ENCODE measurements at regions not wholly inside any gene's neighbourhood (a gene's known extent, or its start where the extent isn't known, plus 50 kb on each side); places are given as distances from the start of the nearest gene placed in this dataset.

DNA sequence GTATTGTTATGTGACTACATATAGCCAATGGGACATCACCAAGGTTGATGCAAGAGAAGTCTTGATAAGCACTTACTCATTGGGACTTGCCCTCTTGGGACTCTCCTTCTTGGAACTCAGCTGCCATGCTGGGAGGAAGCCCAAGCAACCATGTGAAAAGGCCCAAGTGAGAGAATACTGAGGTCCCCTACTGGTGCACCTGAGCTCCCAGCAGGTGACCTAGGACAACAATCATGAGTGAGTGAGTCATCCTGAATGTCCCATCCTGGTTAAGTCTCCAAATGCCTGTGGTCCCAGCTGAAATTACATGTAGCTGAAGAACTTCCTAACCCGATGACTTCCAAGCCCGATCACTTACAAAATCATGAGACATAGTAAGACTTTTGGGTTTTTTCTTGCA is 260.7 kb downstream of the ICE1 start:
- TF ChIP-seq, protein P1, sequence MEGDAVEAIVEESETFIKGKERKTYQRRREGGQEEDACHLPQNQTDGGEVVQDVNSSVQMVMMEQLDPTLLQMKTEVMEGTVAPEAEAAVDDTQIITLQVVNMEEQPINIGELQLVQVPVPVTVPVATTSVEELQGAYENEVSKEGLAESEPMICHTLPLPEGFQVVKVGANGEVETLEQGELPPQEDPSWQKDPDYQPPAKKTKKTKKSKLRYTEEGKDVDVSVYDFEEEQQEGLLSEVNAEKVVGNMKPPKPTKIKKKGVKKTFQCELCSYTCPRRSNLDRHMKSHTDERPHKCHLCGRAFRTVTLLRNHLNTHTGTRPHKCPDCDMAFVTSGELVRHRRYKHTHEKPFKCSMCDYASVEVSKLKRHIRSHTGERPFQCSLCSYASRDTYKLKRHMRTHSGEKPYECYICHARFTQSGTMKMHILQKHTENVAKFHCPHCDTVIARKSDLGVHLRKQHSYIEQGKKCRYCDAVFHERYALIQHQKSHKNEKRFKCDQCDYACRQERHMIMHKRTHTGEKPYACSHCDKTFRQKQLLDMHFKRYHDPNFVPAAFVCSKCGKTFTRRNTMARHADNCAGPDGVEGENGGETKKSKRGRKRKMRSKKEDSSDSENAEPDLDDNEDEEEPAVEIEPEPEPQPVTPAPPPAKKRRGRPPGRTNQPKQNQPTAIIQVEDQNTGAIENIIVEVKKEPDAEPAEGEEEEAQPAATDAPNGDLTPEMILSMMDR (IDR thresholded peaks at IDR 0.05; ENCODE audit: control extremely low read depth in 1 of 3, insufficient read depth in 1 of 3, low read depth in 1 of 3, low read length in 3 of 3): no peak
- no peak for TF ChIP-seq TCF12 (IDR thresholded peaks at IDR 0.05; ENCODE audit: low read depth, low read length)
- TF ChIP-seq CHD2 (IDR thresholded peaks at IDR 0.05; ENCODE audit: low read length): no peak
- no peak for TF ChIP-seq RNF2 (IDR thresholded peaks at IDR 0.05; ENCODE audit: borderline replicate concordance, low read depth, low read length, missing control alignments, poor library complexity, severe bottlenecking)
- TF ChIP-seq TAF1 (IDR thresholded peaks at IDR 0.05; ENCODE audit: low read depth, low read length): no peak
- TF ChIP-seq KDM5A (IDR thresholded peaks at IDR 0.05; ENCODE audit: low read length): no peak
- no peak for TF ChIP-seq SP1 (IDR thresholded peaks at IDR 0.05; ENCODE audit: low read depth, low read length)
- TF ChIP-seq, protein P2, sequence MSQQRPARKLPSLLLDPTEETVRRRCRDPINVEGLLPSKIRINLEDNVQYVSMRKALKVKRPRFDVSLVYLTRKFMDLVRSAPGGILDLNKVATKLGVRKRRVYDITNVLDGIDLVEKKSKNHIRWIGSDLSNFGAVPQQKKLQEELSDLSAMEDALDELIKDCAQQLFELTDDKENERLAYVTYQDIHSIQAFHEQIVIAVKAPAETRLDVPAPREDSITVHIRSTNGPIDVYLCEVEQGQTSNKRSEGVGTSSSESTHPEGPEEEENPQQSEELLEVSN (IDR thresholded peaks at IDR 0.05): no peak
- TF ChIP-seq EP300 (IDR thresholded peaks at IDR 0.05; ENCODE audit: borderline replicate concordance in 1 of 2, low read depth in 2 of 2, low read length in 2 of 2): no peak
- TF ChIP-seq BCL11A (IDR thresholded peaks at IDR 0.05; ENCODE audit: low read depth in 2 of 2, low read length in 2 of 2): no peak
- no peak for TF ChIP-seq JUND (IDR thresholded peaks at IDR 0.05; ENCODE audit: low read length)
- TF ChIP-seq SIN3A (conservative IDR thresholded peaks at IDR 0.05 in 1 of 2, IDR thresholded peaks at IDR 0.05 in 1 of 2; ENCODE audit: low read depth in 1 of 2, low read length in 2 of 2): no peak
- no peak for TF ChIP-seq POLR2A (IDR thresholded peaks at IDR 0.05; ENCODE audit: control extremely low read depth in 1 of 2, low read depth in 2 of 2, low read length in 2 of 2)
- TF ChIP-seq, protein P3, sequence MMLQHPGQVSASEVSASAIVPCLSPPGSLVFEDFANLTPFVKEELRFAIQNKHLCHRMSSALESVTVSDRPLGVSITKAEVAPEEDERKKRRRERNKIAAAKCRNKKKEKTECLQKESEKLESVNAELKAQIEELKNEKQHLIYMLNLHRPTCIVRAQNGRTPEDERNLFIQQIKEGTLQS (IDR thresholded peaks at IDR 0.05; ENCODE audit: insufficient read depth, low read depth, low read length): no peak

All from H1 (cell line).